ENCODE measurements at regions not wholly inside any gene's neighbourhood (a gene's known extent, or its start where the extent isn't known, plus 50 kb on each side); places are given as distances from the start of the nearest gene placed in this dataset.

- no peak for TF ChIP-seq POLR2A (IDR thresholded peaks at IDR 0.05)
- TF ChIP-seq, protein P1, sequence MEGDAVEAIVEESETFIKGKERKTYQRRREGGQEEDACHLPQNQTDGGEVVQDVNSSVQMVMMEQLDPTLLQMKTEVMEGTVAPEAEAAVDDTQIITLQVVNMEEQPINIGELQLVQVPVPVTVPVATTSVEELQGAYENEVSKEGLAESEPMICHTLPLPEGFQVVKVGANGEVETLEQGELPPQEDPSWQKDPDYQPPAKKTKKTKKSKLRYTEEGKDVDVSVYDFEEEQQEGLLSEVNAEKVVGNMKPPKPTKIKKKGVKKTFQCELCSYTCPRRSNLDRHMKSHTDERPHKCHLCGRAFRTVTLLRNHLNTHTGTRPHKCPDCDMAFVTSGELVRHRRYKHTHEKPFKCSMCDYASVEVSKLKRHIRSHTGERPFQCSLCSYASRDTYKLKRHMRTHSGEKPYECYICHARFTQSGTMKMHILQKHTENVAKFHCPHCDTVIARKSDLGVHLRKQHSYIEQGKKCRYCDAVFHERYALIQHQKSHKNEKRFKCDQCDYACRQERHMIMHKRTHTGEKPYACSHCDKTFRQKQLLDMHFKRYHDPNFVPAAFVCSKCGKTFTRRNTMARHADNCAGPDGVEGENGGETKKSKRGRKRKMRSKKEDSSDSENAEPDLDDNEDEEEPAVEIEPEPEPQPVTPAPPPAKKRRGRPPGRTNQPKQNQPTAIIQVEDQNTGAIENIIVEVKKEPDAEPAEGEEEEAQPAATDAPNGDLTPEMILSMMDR (IDR thresholded peaks at IDR 0.05) = no peak
These were observed 116.5 kb upstream of the PRPS1L1 start for GRCh38 chr7:18144166-18144565.

Measured in Peyer's patch (tissue), 4 donors.